Body of pancreas (tissue), 4 donors: ENCODE measurements at regions not wholly inside any gene's neighbourhood (a gene's known extent, or its start where the extent isn't known, plus 50 kb on each side); places are given as distances from the start of the nearest gene placed in this dataset.

ENCODE experiments used
- ATAC-seq: fragments of 150-250 bp; one replicate; pipeline ENCODE4 v1.9.1; 2016
- DNase-seq, 4 donors: peaks; one replicate each; pipeline ENCODE4 v3.0.0-alpha.2; 2019
- H3K27ac ChIP-seq, 4 donors: fragments of 200-600 bp; sonication (generic); 1 replicate in 3 of 4; 2 replicates in 1 of 4; pipeline versions ENCODE4 v1.5.1 to v1.6.1; 2016 to 2019; ENCODE audit warnings: mild to moderate bottlenecking in 1 of 4, mixed read lengths in 1 of 4, moderate library complexity in 1 of 4
- H3K27me3 ChIP-seq, 2 donors: fragments of 200-600 bp; sonication (generic); one replicate each; pipeline ENCODE4 v1.6.0; 2016; ENCODE audit warnings: mild to moderate bottlenecking in 1 of 2
- H3K36me3 ChIP-seq, 2 donors: fragments of 200-600 bp; sonication (generic); replicated peaks in 1 of 2; 2 replicates each; pipeline ENCODE4 v1.5.1; 2016; ENCODE audit warnings: low read depth in 2 of 2; ENCODE audit not compliant: insufficient read depth in 1 of 2
- H3K4me1 ChIP-seq: fragments of 200-600 bp; sonication (generic); one replicate; pipeline ENCODE4 v1.6.0; 2016
- H3K4me3 ChIP-seq, 2 donors: fragments of 200-600 bp; sonication (generic); 1 replicate in 1 of 2; 2 replicates in 1 of 2; pipeline ENCODE4 v1.5.1; 2016 to 2019
- H3K9me3 ChIP-seq, 3 donors: fragments of 200-600 bp; sonication (generic); 1 replicate in 2 of 3; 2 replicates in 1 of 3; pipeline ENCODE4 v1.5.1; 2016
- CTCF ChIP-seq, 7 experiments: fragments of 450-650 bp in 4 of 7; fragments of 200-600 bp in 3 of 7; sonication (generic) in 3 of 7; IDR thresholded peaks; one replicate each; pipeline ENCODE4 v1.5.1; 2016 to 2019; ENCODE audit warnings: antibody characterized with exemption in 7 of 7
- POLR2A ChIP-seq, 3 donors: fragments of 450-650 bp; IDR thresholded peaks; one replicate each; pipeline ENCODE4 v1.6.1; 2016; ENCODE audit warnings: antibody characterized with exemption in 3 of 3, mild to moderate bottlenecking in 2 of 3
- WGBS, 2 donors: methylation state at CpG; one replicate each; pipeline ENCODE4 v1.1.5; 2017; 5-methylcytosine and 5-hydroxymethylcytosine counted together
- intact Hi-C: fragments of 100-400 bp; cut with DNase I; formaldehyde crosslinking; loops from one replicate; pipeline ENCODE4 v1.15.1; 2023

- TF ChIP-seq CTCF (IDR thresholded peaks at IDR 0.05) (no peak), POLR2A (IDR thresholded peaks at IDR 0.05) (no peak)
- H3K27ac ChIP-seq = no peak overlapping the region
- no peaks in the 10 kb centered on the region for H3K9me3 ChIP-seq
- H3K4me1 ChIP-seq = no peaks in the 10 kb centered on the region
- intact Hi-C loops = no loop called here
- DNase-seq (no peak), ATAC-seq (no peak)
- no peaks in the 10 kb centered on the region for H3K36me3 ChIP-seq
- 43 to 54% methylated on average over 6 of the region's 6 CpGs for WGBS, 2 donors
- H3K4me3 ChIP-seq = no peak overlapping the region
- no peaks in the 10 kb centered on the region for H3K27me3 ChIP-seq
These were observed 72.0 kb upstream of the BACE2 start for GRCh38 chr21:41095983-41096382.

- no peaks in the 10 kb centered on the region for H3K9me3 ChIP-seq
- no peaks in the 10 kb centered on the region for H3K27me3 ChIP-seq
- H3K36me3 ChIP-seq = no peaks in the 10 kb centered on the region
- no peak for ATAC-seq
- intact Hi-C loops = no loop called here
- TF ChIP-seq CTCF (IDR thresholded peaks at IDR 0.05) (no peak), POLR2A (IDR thresholded peaks at IDR 0.05) (no peak)
- no peak for DNase-seq
- no peaks in the 10 kb centered on the region for H3K4me1 ChIP-seq
- H3K4me3 ChIP-seq = no peak overlapping the region
- H3K27ac ChIP-seq = no peak overlapping the region
- 73 to 79% methylated on average over 1 of the region's 1 CpG for WGBS, 2 donors
These were observed 69.9 kb upstream of the BACE2 start for GRCh38 chr21:41098076-41098475.

GRCh38 chr21:41098481-41099042, 69.4 kb upstream of the BACE2 start:
- Histone ChIP-seq H3K4me3 (no peak overlapping the region), H3K36me3 (no peaks in the 10 kb centered on the region), H3K4me1 (no peaks in the 10 kb centered on the region), H3K27ac (no peak overlapping the region), H3K9me3 (no peaks in the 10 kb centered on the region), H3K27me3 (no peaks in the 10 kb centered on the region)
- ATAC-seq = no peak
- WGBS, 2 donors = 40 to 44% methylated on average over 2 of the region's 2 CpGs
- no peak for DNase-seq
- intact Hi-C loops = no loop called here
- TF ChIP-seq CTCF (IDR thresholded peaks at IDR 0.05) = no peak
- no peak for TF ChIP-seq POLR2A (IDR thresholded peaks at IDR 0.05)

GRCh38 chr21:41100826-41101550, 67.0 kb upstream of the BACE2 start:
- ATAC-seq (no peak), DNase-seq (no peak)
- WGBS, 2 donors = 63 to 65% methylated on average over 4 of the region's 4 CpGs
- no peak overlapping the region for H3K4me3 ChIP-seq
- TF ChIP-seq CTCF (IDR thresholded peaks at IDR 0.05) = no peak
- no peak for TF ChIP-seq POLR2A (IDR thresholded peaks at IDR 0.05)
- H3K4me1 ChIP-seq = no peaks in the 10 kb centered on the region
- H3K36me3 ChIP-seq = no peaks in the 10 kb centered on the region
- no peak overlapping the region for H3K27ac ChIP-seq
- H3K9me3 ChIP-seq = no peaks in the 10 kb centered on the region
- no peaks in the 10 kb centered on the region for H3K27me3 ChIP-seq
- intact Hi-C loops = no loop called here

- 34 to 53% methylated on average over 6 of the region's 6 CpGs for WGBS, 2 donors
- Histone ChIP-seq H3K9me3 (no peaks in the 10 kb centered on the region), H3K27me3 (no peaks in the 10 kb centered on the region), H3K36me3 (no peaks in the 10 kb centered on the region), H3K4me1 (no peaks in the 10 kb centered on the region), H3K4me3 (no peak overlapping the region), H3K27ac (no peak overlapping the region)
- intact Hi-C loops = no loop called here
- ATAC-seq (no peak), DNase-seq (no peak)
- TF ChIP-seq POLR2A (IDR thresholded peaks at IDR 0.05) (no peak), CTCF (IDR thresholded peaks at IDR 0.05) (no peak)
These were observed 65.7 kb upstream of the BACE2 start for GRCh38 chr21:41102281-41102680.
